Smooth muscle cell (in vitro differentiated cells): ENCODE measurements at regions not wholly inside any gene's neighbourhood (a gene's known extent, or its start where the extent isn't known, plus 50 kb on each side); places are given as distances from the start of the nearest gene placed in this dataset.
A peak's percentile ranks its signal among the peaks of the same experiment; 100 is the strongest.

ENCODE experiments used
- DNase-seq: peaks from one replicate; lab custom pipeline; 2025; ENCODE audit not compliant: unreplicated experiment; lab: John Stamatoyannopoulos, UW
- H2AFZ ChIP-seq: fragments of 200-600 bp; sonication (generic); 2 replicates; pipeline ENCODE4 v1.6.0; 2016; ENCODE audit warnings: antibody characterized with exemption, low read depth, mild to moderate bottlenecking
- H3F3A ChIP-seq: fragments of 200-600 bp; sonication (generic); 2 replicates; pipeline ENCODE4 v1.6.0; 2017; ENCODE audit warnings: antibody characterized with exemption, low read depth
- H3K27ac ChIP-seq: fragments of 200-600 bp; sonication (generic); 2 replicates; pipeline ENCODE4 v1.5.1; 2016; ENCODE audit warnings: low read depth, mild to moderate bottlenecking
- H3K27me3 ChIP-seq: fragments of 200-600 bp; sonication (generic); 2 replicates; pipeline ENCODE4 v1.6.1; 2016; ENCODE audit warnings: low read depth, mild to moderate bottlenecking
- H3K36me3 ChIP-seq: fragments of 200-600 bp; sonication (generic); 2 replicates; pipeline ENCODE4 v1.5.1; 2016; ENCODE audit warnings: low read depth
- H3K4me1 ChIP-seq: fragments of 200-600 bp; sonication (generic); 2 replicates; pipeline ENCODE4 v1.5.1; 2016; ENCODE audit warnings: low read depth
- H3K4me2 ChIP-seq: fragments of 200-600 bp; sonication (generic); 2 replicates; pipeline ENCODE4 v1.6.0; 2016; ENCODE audit warnings: mild to moderate bottlenecking
- H3K4me3 ChIP-seq: fragments of 200-600 bp; sonication (generic); 2 replicates; pipeline ENCODE4 v1.5.1; 2016; ENCODE audit warnings: mild to moderate bottlenecking
- H3K79me2 ChIP-seq: fragments of 200-600 bp; sonication (generic); 2 replicates; pipeline ENCODE4 v1.6.0; 2016; ENCODE audit warnings: low read depth, mild to moderate bottlenecking
- H3K9ac ChIP-seq: fragments of 200-600 bp; sonication (generic); 2 replicates; pipeline ENCODE4 v1.6.0; 2016; ENCODE audit warnings: low read depth
- H3K9me3 ChIP-seq: fragments of 200-600 bp; sonication (generic); replicated peaks from 2 replicates; pipeline ENCODE4 v1.5.1; 2016; ENCODE audit warnings: low read depth
- H4K20me1 ChIP-seq: fragments of 200-600 bp; sonication (generic); 2 replicates; pipeline ENCODE4 v1.6.0; 2016; ENCODE audit warnings: low read depth
- WGBS: methylation state at CpG from one replicate; pipeline ENCODE4 v1.1.7; 2016; ENCODE audit warnings: low lambda C conversion rate; 5-methylcytosine and 5-hydroxymethylcytosine counted together
- TF ChIP-seq, protein P1 (sequence below): fragments of 200-600 bp; sonication (generic); IDR thresholded peaks from 2 replicates; pipeline ENCODE4 v1.5.1; 2017; ENCODE audit warnings: borderline replicate concordance, mild to moderate bottlenecking, antibody characterized with exemption; ENCODE audit not compliant: insufficient read depth, poor library complexity, severe bottlenecking

DNA sequence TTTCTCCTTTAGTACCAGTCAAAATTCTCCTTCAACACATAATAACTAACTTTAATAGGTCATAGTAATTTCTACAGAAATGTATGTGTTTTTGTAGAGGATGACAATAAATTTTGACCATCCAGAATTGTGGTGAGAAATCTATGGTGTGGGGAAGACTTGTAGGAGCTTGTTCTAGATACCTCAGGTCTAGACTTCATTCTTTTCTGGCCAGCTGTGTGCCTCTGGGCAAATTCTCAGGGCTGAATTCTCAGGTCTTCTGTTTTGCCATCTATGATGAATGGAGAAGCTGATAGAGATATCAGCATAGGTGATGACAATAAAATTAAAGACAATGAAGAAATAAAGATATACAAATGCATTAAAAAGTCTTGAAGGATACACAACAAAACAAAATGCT lies 298.6 kb upstream of the MEF2C start:
- Histone ChIP-seq H3K27me3 (no peaks in the 10 kb centered on the region), H4K20me1 (no peaks in the 10 kb centered on the region), H3K79me2 (no peaks in the 10 kb centered on the region), H3K36me3 (no peaks in the 10 kb centered on the region), H3K9me3 (no peaks in the 10 kb centered on the region), H3K4me2 (no peak overlapping the region), H2AFZ (no peak overlapping the region), H3K27ac (peak overlapping the region; percentile 24), H3K9ac (no peak overlapping the region), H3K4me1 (no peaks in the 10 kb centered on the region), H3F3A (no peaks in the 10 kb centered on the region), H3K4me3 (no peak overlapping the region)
- no peak for DNase-seq
- TF ChIP-seq, protein P1, sequence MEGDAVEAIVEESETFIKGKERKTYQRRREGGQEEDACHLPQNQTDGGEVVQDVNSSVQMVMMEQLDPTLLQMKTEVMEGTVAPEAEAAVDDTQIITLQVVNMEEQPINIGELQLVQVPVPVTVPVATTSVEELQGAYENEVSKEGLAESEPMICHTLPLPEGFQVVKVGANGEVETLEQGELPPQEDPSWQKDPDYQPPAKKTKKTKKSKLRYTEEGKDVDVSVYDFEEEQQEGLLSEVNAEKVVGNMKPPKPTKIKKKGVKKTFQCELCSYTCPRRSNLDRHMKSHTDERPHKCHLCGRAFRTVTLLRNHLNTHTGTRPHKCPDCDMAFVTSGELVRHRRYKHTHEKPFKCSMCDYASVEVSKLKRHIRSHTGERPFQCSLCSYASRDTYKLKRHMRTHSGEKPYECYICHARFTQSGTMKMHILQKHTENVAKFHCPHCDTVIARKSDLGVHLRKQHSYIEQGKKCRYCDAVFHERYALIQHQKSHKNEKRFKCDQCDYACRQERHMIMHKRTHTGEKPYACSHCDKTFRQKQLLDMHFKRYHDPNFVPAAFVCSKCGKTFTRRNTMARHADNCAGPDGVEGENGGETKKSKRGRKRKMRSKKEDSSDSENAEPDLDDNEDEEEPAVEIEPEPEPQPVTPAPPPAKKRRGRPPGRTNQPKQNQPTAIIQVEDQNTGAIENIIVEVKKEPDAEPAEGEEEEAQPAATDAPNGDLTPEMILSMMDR: no peak

DNA sequence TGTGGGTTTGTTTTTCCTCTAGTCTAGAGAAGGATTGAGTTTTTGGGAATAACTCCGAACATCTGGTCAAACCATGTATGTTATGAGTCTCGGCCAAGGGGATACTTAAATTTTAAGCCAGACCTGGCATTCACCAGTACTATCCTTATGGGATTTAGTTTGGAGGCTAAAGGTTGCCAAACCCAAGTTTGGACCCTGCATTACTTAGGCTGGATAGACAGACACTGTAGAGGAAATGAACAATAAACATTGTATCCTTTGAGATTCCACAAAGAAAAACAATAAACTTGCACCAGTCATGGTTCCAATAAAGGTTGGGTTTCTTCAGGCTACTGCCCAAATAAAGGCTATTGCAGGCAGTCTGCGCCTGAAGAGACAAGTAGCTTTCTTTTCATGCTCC lies 296.7 kb upstream of the MEF2C start:
- Histone ChIP-seq H3K36me3 (no peaks in the 10 kb centered on the region), H3K9ac (no peak overlapping the region), H3F3A (no peaks in the 10 kb centered on the region), H3K27me3 (no peaks in the 10 kb centered on the region), H3K79me2 (no peaks in the 10 kb centered on the region), H3K4me2 (no peak overlapping the region), H3K27ac (no peak overlapping the region), H4K20me1 (no peaks in the 10 kb centered on the region), H3K9me3 (no peaks in the 10 kb centered on the region), H3K4me1 (no peaks in the 10 kb centered on the region), H2AFZ (no peak overlapping the region), H3K4me3 (no peak overlapping the region)
- TF ChIP-seq, protein P1: no peak
- DNase-seq: no peak
- 89% methylated on average over 3 of the region's 3 CpGs for WGBS

DNA sequence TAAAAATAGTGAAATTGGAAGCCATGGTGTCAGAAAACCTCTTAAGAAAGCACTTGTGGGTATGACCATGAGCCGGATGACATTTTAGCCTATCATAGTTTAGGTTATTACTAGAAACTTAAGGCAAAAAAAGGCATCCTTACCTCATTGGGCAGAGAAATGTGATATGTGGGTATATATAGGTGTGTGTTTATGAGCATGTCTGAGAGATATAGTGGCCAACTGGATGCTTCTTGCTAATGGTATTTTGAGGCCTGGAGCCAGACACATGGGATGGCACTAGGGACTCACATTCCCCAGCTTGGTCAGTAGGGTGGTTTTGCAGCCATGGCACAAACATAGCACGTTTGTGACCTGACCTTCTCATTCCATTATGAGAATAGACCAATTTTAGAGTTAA lies 295.6 kb upstream of the MEF2C start:
- Histone ChIP-seq H3K9me3 (no peaks in the 10 kb centered on the region), H3K79me2 (no peaks in the 10 kb centered on the region), H3K36me3 (no peaks in the 10 kb centered on the region), H3K27ac (no peak overlapping the region), H4K20me1 (no peaks in the 10 kb centered on the region), H3F3A (no peaks in the 10 kb centered on the region), H3K4me3 (no peak overlapping the region), H3K4me2 (no peak overlapping the region), H3K4me1 (no peaks in the 10 kb centered on the region), H3K27me3 (no peaks in the 10 kb centered on the region), H2AFZ (no peak overlapping the region), H3K9ac (no peak overlapping the region)
- TF ChIP-seq, protein P1: no peak
- no peak for DNase-seq
- whole genome bisulfite sequencing: 85% methylated on average over 2 of the region's 2 CpGs

DNA sequence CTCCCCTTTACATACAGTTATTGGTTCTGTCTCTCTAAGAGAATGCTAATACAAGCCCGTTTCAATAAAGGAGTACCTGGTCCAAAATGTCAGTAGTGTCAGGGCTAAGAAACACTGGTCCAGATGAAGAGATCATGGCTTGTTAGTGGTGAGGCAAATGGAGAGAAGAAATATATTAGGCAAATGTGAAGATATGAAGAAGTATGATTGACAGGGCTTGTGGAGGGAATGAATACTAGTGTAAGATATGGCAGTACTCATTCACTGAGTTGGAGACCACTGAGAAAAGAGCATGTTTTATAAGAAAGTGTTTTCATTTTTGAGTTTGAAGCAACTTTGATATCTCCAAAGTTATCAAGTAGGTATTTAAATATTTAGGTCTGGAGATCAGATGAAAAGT lies 290.5 kb upstream of the MEF2C start:
- no peaks in the 10 kb centered on the region for H3K36me3 ChIP-seq
- H4K20me1 ChIP-seq: no peaks in the 10 kb centered on the region
- H3K27me3 ChIP-seq: no peaks in the 10 kb centered on the region
- H2AFZ ChIP-seq: no peak overlapping the region
- no peak overlapping the region for H3K27ac ChIP-seq
- TF ChIP-seq, protein P1: no peak
- H3K79me2 ChIP-seq: no peaks in the 10 kb centered on the region
- no peak for DNase-seq
- H3K9me3 ChIP-seq: no peaks in the 10 kb centered on the region
- H3K4me3 ChIP-seq: no peak overlapping the region
- H3K4me2 ChIP-seq: no peak overlapping the region
- WGBS: 98% methylated on average over 1 of the region's 1 CpG
- H3K4me1 ChIP-seq: no peaks in the 10 kb centered on the region
- H3K9ac ChIP-seq: no peak overlapping the region
- no peaks in the 10 kb centered on the region for H3F3A ChIP-seq
